IMR-90 (cell line): ENCODE measurements at regions not wholly inside any gene's neighbourhood (a gene's known extent, or its start where the extent isn't known, plus 50 kb on each side); places are given as distances from the start of the nearest gene placed in this dataset.

Experiments
- POLR2A ChIP-seq: IDR thresholded peaks from 2 replicates; pipeline ENCODE4 v1.6.1; 2012; ENCODE audit warnings: mild to moderate bottlenecking, low read depth, low read length
- TF ChIP-seq, protein P1 (sequence below): conservative IDR thresholded peaks from 2 replicates; pipeline ENCODE4 v1.5.1; 2012; ENCODE audit warnings: mild to moderate bottlenecking, low read depth, low read length, improper control_type of control experiment

DNA sequence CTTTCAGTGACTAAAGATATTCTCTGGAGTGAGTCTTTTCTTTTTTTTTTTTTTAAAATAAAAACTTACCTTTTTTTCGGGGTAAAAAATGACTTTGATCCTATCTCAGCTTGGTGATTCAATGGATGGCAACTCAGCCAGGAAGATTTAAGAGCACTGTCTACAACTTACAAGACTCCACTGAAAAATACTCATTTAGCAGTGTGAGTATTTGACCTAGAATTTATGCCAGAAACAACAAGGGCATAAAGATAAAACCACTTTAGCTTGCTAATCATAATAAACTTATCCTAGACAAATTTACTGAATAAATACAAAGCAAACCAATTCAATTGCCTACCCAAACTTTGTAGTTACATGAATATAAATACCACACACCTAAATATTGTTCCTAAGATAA is 446.6 kb downstream of the RPS29 start:
- TF ChIP-seq, protein P1, sequence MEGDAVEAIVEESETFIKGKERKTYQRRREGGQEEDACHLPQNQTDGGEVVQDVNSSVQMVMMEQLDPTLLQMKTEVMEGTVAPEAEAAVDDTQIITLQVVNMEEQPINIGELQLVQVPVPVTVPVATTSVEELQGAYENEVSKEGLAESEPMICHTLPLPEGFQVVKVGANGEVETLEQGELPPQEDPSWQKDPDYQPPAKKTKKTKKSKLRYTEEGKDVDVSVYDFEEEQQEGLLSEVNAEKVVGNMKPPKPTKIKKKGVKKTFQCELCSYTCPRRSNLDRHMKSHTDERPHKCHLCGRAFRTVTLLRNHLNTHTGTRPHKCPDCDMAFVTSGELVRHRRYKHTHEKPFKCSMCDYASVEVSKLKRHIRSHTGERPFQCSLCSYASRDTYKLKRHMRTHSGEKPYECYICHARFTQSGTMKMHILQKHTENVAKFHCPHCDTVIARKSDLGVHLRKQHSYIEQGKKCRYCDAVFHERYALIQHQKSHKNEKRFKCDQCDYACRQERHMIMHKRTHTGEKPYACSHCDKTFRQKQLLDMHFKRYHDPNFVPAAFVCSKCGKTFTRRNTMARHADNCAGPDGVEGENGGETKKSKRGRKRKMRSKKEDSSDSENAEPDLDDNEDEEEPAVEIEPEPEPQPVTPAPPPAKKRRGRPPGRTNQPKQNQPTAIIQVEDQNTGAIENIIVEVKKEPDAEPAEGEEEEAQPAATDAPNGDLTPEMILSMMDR: no peak
- no peak for TF ChIP-seq POLR2A
